Osteoblast (primary cell): ENCODE measurements at regions not wholly inside any gene's neighbourhood (a gene's known extent, or its start where the extent isn't known, plus 50 kb on each side); places are given as distances from the start of the nearest gene placed in this dataset.

Experiments used
- DNase-seq: peaks from one replicate; pipeline ENCODE4 v3.0.0; 2011; ENCODE audit warnings: low spot score, mixed read lengths; ENCODE audit not compliant: insufficient read length; ENCODE audit errors: missing footprints
- H2AFZ ChIP-seq: 2 replicates; pipeline ENCODE4 v1.6.0; 2011; ENCODE audit warnings: mild to moderate bottlenecking, low read length
- H3K27ac ChIP-seq: 2 replicates; pipeline ENCODE4 v1.5.1; 2011; ENCODE audit warnings: mild to moderate bottlenecking, low read depth, low read length, moderate library complexity
- H3K27me3 ChIP-seq: 2 replicates; pipeline ENCODE4 v1.6.0; 2012; ENCODE audit warnings: mild to moderate bottlenecking, control low read depth, inconsistent platforms, low read length, moderate library complexity; ENCODE audit not compliant: insufficient read depth
- H3K36me3 ChIP-seq: 2 replicates; pipeline ENCODE4 v1.5.1; 2011; ENCODE audit warnings: mild to moderate bottlenecking, low read length, control low read depth, moderate library complexity; ENCODE audit not compliant: insufficient read depth
- H3K4me1 ChIP-seq: 2 replicates; pipeline ENCODE4 v1.5.1; 2011; ENCODE audit warnings: mild to moderate bottlenecking, low read length, control low read depth, moderate library complexity; ENCODE audit not compliant: insufficient read depth
- H3K4me2 ChIP-seq: 2 replicates; pipeline ENCODE4 v1.6.0; 2011; ENCODE audit warnings: mild to moderate bottlenecking, low read length; ENCODE audit not compliant: insufficient read depth
- H3K4me3 ChIP-seq: fragments of 200-600 bp; sonication (generic); 3 replicates; pipeline ENCODE4 v1.5.1; 2012; ENCODE audit warnings: mild to moderate bottlenecking, low read length, inconsistent platforms; ENCODE audit not compliant: insufficient read depth
- H3K79me2 ChIP-seq: 2 replicates; pipeline ENCODE4 v1.6.0; 2012; ENCODE audit warnings: mild to moderate bottlenecking, low read length, control low read depth, inconsistent platforms; ENCODE audit not compliant: insufficient read depth
- H3K9me3 ChIP-seq: 2 replicates; pipeline ENCODE4 v1.5.1; 2011; ENCODE audit warnings: low read depth, low read length, control low read depth
- H4K20me1 ChIP-seq: 2 replicates; pipeline ENCODE4 v1.6.0; 2012; ENCODE audit warnings: mild to moderate bottlenecking, low read length, control low read depth; ENCODE audit not compliant: insufficient read depth
- TF ChIP-seq, protein P1 (sequence below): IDR thresholded peaks from 2 replicates; pipeline ENCODE4 v1.5.1; 2011; ENCODE audit warnings: mild to moderate bottlenecking, low read depth, low read length, moderate library complexity; ENCODE audit errors: extremely low read depth

DNA sequence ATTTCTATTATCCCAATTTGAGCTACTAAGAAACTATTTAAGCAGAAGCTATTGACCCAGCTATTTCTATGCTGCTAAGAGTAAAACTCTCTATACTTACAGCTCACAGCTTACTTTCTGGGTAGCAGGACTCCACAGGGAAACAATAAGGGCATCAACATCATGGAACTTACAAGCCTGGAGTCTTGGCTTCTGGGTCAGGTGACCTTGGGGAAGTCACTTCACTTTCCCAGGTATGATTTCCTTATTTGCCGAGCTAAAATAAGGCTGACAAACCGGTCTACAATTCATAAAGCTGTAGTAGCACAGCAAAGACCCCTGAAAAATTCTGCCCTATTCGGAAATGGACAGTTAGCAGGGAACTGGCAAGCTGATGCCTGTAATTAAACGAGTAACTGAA lies 278.3 kb upstream of the NR2F2 start:
- Histone ChIP-seq H2AFZ (no peak overlapping the region), H3K4me2 (no peak overlapping the region), H3K79me2 (no peaks in the 10 kb centered on the region), H3K36me3 (no peaks in the 10 kb centered on the region), H4K20me1 (no peaks in the 10 kb centered on the region), H3K4me1 (peaks cover 2% of the 10 kb centered on the region), H3K4me3 (no peak overlapping the region), H3K27me3 (no peaks in the 10 kb centered on the region), H3K9me3 (no peaks in the 10 kb centered on the region), H3K27ac (no peak overlapping the region)
- no peak for DNase-seq
- TF ChIP-seq, protein P1, sequence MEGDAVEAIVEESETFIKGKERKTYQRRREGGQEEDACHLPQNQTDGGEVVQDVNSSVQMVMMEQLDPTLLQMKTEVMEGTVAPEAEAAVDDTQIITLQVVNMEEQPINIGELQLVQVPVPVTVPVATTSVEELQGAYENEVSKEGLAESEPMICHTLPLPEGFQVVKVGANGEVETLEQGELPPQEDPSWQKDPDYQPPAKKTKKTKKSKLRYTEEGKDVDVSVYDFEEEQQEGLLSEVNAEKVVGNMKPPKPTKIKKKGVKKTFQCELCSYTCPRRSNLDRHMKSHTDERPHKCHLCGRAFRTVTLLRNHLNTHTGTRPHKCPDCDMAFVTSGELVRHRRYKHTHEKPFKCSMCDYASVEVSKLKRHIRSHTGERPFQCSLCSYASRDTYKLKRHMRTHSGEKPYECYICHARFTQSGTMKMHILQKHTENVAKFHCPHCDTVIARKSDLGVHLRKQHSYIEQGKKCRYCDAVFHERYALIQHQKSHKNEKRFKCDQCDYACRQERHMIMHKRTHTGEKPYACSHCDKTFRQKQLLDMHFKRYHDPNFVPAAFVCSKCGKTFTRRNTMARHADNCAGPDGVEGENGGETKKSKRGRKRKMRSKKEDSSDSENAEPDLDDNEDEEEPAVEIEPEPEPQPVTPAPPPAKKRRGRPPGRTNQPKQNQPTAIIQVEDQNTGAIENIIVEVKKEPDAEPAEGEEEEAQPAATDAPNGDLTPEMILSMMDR: no peak

DNA sequence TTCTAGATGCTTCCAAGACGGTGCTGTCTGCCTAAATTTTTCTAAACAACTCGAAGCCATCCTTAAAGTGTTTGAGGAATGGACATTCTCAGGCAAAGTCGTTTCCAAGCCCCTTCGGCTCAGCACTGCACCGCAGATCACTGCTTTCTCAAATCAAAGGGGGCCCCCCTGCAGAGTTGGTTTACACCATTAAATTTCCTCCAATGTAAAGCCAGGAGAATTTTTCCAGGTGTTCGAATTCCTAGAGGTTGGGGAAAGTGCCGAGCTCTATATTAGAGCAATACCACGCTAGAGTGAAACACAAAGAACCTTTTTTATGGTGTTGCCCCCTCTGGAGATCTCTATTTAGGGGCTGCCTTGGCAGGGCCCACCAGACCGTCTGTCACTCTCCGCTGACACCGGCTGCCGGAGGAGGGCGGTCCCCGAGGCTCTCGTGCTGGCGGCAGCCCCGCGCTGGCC lies 277.9 kb upstream of the NR2F2 start:
- Histone ChIP-seq H3K27me3 (no peaks in the 10 kb centered on the region), H3K36me3 (no peaks in the 10 kb centered on the region), H3K4me2 (no peak overlapping the region), H4K20me1 (no peaks in the 10 kb centered on the region), H3K27ac (no peak overlapping the region), H3K4me3 (no peak overlapping the region), H2AFZ (no peak overlapping the region), H3K9me3 (no peaks in the 10 kb centered on the region), H3K4me1 (no peaks in the 10 kb centered on the region), H3K79me2 (no peaks in the 10 kb centered on the region)
- TF ChIP-seq, protein P1: no peak
- no peak for DNase-seq

DNA sequence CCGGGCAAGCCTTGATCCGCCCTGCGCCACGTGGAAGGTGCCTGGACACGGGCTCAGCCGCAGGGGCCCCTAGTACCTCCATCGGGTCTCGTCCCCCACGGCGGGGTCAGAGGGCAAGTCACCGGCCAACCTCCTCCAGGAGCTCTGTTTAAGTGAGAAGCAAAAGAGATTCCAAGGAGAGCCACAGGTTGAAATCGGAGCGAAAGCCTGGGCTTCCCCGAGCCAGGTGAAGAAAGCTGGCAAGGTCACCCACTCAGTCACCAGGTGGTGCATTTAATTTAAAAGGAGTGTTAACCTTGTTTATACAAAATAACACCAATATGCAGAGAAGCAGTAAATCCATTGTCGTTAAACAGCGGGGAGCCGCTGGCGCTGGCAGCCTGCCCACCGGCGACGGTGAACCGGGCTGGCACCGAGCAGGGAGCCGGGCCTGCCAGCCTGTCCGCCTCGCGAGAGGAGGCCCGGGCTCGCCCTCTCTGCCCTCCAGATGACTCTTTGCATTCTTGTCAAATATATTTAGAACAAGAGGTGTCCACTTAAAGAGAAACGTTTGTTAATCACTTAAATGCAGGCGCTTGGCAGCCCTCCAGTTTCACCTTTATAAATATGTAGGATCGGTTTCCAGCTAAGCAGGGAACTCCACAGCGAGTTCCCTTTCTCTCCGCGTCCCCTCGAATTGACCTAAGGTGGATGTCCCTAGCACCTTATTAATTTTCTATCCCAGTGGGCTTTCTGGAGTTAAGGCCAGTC lies 277.3 kb upstream of the NR2F2 start:
- Histone ChIP-seq H3K4me2 (peak overlapping the region; percentile 44), H3K27me3 (no peaks in the 10 kb centered on the region), H3K36me3 (no peaks in the 10 kb centered on the region), H3K4me1 (no peaks in the 10 kb centered on the region), H3K79me2 (no peaks in the 10 kb centered on the region), H3K9me3 (no peaks in the 10 kb centered on the region), H3K27ac (no peak overlapping the region), H4K20me1 (no peaks in the 10 kb centered on the region), H3K4me3 (peak overlapping the region; percentile 40), H2AFZ (no peak overlapping the region)
- TF ChIP-seq, protein P1: no peak
- DNase-seq: peak; percentile 15

DNA sequence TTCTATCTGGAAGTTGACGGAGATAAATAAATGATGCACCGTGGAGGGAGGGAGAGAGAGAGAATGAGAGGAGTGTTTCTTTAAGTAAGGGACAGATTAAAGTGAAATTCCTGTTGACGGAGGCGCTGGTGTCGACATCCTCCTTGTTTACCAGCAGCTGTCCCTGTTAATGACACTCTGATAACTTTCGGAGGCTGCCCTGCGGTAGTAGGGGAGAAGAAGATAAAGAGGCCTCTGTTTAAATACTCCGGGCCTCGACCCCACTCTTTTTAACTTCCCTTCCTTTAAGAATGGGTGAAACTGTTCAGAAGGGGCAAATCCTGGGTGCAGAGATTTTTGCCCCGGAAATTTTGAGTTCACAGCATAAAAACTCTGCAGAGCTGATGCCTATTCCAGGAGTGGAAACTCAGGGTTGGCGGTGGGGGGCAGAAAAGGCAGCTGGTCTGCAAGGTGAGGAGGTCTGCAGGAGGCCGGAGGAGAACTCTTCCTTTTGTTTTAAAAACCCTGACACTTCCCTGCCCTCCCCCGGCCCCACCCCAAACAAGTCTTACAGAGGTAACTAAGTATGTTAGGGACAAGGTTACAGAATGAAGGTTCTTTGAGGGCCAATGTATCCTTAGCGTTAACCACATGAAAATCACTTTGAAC lies 276.6 kb upstream of the NR2F2 start:
- H2AFZ ChIP-seq: no peak overlapping the region
- H3K27me3 ChIP-seq: no peaks in the 10 kb centered on the region
- no peak overlapping the region for H3K4me2 ChIP-seq
- TF ChIP-seq, protein P1: no peak
- H3K4me3 ChIP-seq: no peak overlapping the region
- no peaks in the 10 kb centered on the region for H3K4me1 ChIP-seq
- no peak overlapping the region for H3K27ac ChIP-seq
- DNase-seq: no peak
- H3K9me3 ChIP-seq: no peaks in the 10 kb centered on the region
- H4K20me1 ChIP-seq: no peaks in the 10 kb centered on the region
- H3K79me2 ChIP-seq: no peaks in the 10 kb centered on the region
- H3K36me3 ChIP-seq: no peaks in the 10 kb centered on the region
